Right forelimb (tissue), 1 donor: ENCODE measurements at regions not wholly inside any gene's neighbourhood (a gene's known extent, or its start where the extent isn't known, plus 50 kb on each side); places are given as distances from the start of the nearest gene placed in this dataset.
"Not testable (repeated sequence)": the region's sequence is repeated elsewhere in the genome, so short reads cannot be mapped to it uniquely, and the experiment has no call there.

Source experiments
- DNase-seq: peaks from one replicate; pipeline ENCODE4 v3.0.0-alpha.2; 2018

DNA sequence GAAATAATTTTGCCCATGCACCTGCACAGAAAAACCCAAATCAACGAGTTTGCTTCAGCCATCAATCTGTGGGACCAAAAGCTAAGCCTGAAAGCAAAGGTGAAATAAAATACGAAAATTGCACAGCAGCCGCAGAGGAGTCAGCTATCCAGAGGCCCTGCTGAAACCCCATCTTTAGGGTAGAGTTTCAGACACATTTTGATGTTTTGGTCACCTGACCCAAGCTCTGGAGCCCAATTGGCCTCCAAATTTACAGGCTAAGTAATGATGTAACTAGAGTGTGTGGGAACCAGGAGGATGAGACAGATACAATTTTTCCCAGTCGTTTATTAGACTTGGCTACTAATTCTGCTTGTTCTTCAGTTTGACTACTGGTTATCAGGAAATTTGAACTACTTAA lies 308.6 kb upstream of the ATP11B start:
- DNase-seq: no peak

DNA sequence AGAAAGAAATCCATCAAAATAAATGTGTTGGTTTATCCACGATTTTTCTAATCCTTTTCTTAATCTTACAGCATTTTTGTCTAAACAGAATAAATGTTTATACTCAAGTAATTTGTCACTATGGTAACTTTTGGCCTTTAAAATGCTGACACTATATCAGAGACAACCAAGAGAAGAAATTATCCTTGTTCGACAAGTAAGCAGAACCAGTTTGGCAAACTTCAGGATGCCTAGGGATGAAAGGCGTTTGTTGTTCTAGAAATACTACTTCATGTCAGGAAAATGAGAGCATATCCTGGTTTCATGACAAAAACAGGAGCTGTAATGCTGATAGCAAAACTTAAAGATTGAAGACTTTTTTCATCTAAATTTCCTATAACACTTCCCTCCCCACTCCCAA lies 308.0 kb upstream of the ATP11B start:
- no peak for DNase-seq

- DNase-seq: no peak
These were observed 306.8 kb upstream of the ATP11B start for GRCh38 chr3:182486463-182486862.

GRCh38 chr3:182487143-182487542 lies 306.2 kb upstream of the ATP11B start:
- DNase-seq: no peak

DNA sequence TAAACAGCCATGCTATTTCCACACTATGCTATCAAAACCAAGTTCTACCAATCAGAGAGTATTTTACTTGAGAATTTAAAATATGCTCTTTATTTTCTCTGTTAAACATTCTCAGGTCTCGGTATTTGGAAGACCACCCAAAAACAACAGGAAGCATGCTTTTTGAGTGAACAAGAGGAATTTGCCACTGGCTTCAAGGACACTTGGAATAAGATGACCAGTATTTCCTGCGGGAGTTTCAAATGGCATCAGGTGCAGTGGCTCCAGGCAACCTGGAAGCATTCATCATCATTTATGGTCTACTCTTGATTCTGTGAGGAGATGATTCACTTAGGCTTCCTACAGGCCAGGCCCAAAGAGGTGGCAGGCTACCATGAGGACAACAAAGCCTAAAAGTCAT lies 305.7 kb upstream of the ATP11B start:
- DNase-seq: no peak

- no peak for DNase-seq
These were observed 302.5 kb upstream of the ATP11B start for GRCh38 chr3:182490596-182491491.

GRCh38 chr3:182491577-182491976 lies 301.7 kb upstream of the ATP11B start:
- no peak for DNase-seq

DNA sequence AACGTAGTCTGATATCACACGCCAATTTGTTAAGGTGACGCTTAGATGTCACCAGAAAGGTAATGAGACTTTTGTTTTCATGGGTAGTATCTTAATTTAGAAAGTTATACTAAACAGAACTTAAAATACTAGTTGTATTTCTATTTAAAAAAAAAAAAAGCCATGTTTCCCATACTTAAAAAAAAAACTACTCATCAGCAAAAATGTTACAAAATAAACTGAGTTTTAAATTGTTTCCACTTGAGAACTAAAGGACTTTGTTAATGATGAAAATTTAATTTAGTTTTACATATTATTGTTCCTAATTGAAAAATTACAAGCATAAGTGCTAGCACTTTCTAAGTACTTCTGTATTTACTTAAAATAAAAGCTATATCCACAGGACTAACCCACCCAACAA lies 300.8 kb upstream of the ATP11B start:
- no peak for DNase-seq

DNA sequence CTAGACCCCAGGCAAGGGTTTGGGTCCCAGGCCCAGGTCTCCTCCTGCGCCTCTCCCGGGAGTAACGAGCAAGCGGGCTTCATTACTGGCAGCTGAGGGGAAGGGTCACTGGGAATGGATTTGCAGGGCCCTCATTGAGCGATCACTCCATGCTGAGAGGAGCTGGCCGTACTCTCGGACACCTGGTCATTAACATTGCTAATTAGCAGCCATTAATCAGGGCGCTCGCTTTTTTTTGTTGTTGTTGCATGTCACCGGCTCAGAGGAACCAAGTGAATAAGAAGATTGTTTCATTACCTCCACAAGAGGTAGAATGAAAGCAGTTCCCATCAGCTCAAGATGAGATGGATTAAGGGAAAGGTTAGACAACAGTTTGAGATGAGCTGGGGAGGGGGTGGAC lies 293.0 kb upstream of the ATP11B start:
- no peak for DNase-seq

- DNase-seq: no peak
These were observed 291.4 kb upstream of the ATP11B start for GRCh38 chr3:182501856-182502255.

GRCh38 chr3:182503401-182503800 lies 289.9 kb upstream of the ATP11B start:
- no peak for DNase-seq

- no peak for DNase-seq
These were observed 284.2 kb upstream of the ATP11B start for GRCh38 chr3:182508919-182509711.

GRCh38 chr3:182509844-182510460 lies 283.4 kb upstream of the ATP11B start:
- DNase-seq: no peak

- DNase-seq: no peak
These were observed 278.9 kb upstream of the ATP11B start for GRCh38 chr3:182514236-182514964.

DNA sequence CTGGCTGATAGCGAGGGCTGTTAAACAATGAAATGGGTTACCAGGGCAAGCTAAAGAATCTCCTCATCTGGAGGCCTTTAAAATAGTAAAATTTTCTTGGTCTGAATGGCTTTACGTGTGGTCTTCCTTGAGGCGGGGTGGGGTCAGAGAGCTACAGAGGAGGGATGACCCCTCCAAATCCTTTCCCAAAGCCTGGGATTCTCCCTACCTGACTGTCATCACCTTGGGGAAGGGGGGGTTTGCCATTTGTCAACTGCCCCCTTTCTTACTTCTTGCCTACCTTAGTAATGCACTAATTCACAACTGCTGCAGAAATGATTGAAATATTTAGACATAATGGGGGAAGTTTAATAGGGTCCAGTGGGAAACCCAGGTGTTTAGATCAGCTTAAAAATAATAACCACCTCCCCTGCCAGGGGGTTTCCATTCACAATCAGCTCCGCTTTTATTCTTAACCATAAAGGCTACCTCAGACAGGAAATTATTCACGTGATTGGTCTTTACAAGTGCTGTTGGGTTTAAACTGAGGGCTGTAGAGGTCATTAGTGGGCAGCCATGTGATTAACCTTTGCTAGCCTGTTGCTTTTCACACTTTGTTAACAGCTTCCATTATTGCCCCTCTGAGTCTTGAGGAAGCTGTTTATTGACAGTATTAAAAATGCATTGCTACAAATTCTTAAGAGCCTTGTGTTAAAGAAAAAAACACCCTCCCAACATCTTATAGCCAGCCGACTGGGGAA lies 276.5 kb upstream of the ATP11B start:
- no peak for DNase-seq

DNA sequence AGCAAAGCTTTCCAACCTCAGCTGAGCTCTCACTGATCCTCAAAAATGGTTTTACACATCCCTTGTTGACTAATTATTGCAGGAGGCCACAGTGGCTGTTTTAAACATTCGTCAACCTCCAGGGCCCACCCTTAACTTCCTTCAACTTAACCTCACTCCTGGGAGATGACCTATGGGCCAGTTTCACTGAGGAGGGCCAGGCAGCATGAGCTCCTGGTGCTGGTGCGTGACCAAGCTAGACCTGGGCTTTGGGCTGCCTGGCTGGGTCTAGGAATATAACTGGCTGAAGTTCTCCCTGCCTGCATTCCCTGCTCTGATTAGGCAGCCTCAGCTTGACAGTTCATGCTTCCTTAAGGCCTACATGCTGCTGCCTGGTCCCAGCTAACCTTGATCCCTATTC lies 273.7 kb upstream of the ATP11B start:
- no peak for DNase-seq

GRCh38 chr3:182521339-182521738 lies 272.0 kb upstream of the ATP11B start:
- no peak for DNase-seq

DNA sequence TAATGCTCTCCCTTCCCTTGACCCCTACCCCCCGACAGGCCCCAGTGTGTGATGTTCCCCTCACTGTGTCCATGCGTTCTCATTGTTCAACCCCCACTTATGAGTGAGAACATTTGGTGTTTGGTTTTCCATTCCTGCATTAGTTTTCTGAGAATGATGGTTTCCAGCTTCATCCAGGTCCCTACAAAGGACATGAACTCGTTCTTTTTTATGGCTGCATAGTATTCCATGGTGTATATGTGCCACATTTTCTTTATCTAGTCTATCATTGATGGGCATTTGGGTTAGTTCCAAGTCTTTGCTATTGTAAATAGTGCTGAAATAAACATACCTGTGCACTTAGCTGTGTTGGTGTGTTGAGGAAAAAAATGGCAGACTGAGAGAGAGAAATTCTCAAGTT lies 269.9 kb upstream of the ATP11B start:
- not testable (repeated sequence) for DNase-seq

DNA sequence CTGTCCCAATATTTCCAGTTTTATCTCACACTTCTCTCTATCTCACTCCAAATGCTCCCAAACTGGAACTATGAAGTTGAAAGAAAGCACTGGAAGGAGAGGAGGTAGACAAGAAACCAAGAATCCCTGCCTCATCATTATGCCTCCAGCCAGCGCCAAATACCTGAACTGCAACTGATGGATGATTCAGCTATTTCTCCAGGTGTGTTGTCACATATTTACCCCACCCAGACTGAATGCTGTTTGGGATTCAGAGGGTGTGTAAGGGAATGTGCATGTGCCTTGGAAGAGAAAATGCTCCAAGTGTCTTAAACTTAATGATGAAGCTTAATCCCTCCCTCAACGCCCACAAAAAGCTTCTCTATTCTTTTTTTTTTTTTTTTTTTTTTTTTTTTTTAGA lies 269.5 kb upstream of the ATP11B start:
- no peak for DNase-seq

- DNase-seq: no peak
These were observed 268.4 kb upstream of the ATP11B start for GRCh38 chr3:182524711-182525401.

- no peak for DNase-seq
These were observed 267.4 kb upstream of the ATP11B start for GRCh38 chr3:182525766-182526374.
